ENCODE measurements at regions not wholly inside any gene's neighbourhood (a gene's known extent, or its start where the extent isn't known, plus 50 kb on each side); places are given as distances from the start of the nearest gene placed in this dataset.

DNA sequence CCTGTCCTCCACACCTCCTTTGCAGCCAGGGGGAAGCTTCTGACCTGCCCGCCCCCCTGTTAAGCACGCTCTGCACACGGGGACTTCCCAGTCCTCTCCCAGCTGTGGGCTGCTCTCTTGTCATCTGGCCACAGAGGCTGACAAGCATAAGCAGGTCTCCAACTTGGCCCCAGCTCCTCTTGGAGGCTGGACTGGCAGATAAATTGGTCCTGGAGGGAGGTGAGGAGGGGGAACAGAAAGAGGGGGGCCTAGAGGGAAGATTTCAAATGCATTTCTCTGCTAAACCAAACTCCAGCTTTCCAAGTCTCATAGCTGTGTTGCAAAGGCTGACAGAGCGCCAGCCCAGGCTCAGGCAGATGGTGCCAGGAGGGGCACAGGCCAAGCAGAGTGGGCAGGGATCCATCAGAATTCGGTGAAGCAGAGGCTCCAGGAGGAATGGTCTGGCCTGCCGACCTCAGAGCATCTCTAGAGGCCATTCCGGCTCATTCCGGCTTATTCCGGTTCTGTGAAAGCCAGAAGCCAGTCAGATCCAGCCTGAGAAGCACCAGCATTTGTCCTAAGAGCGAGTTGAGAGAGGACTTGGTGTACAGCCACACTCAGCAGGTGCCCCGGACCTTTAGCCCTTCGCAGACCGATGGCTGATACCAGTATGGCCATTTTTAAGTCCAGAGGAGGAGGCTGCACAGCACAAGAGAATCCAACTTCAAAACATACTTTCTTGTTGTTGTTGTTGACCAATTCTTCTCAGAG lies 508.9 kb upstream of the MYT1L start:
- H3K36me3 ChIP-seq (ENCODE audit: control insufficient read depth in 2 of 2, insufficient read depth in 2 of 2, low read length in 1 of 2), result no peaks in the 10 kb centered on the region
- H3K4me1 ChIP-seq (ENCODE audit: control insufficient read depth, insufficient read depth, low read length), result no peaks in the 10 kb centered on the region
- H3K27ac ChIP-seq (ENCODE audit: control insufficient read depth, insufficient read depth), result no peak overlapping the region
- ATAC-seq (no peak), FAIRE-seq (no peak), DNase-seq (ENCODE audit: low read depth, low spot score) (no peak)
- intact Hi-C loops (cut with micrococcal nuclease; ENCODE audit: unreplicated experiment), result no loop called here
- H3K27me3 ChIP-seq (replicated peaks in 1 of 2; ENCODE audit: control insufficient read depth in 2 of 2, insufficient read depth in 2 of 2, low read length in 1 of 2), result no peaks in the 10 kb centered on the region; a peak in 2 of 4 replicates
- 19% methylated on average over 13 of the region's 13 CpGs for WGBS (ENCODE audit: insufficient coverage, insufficient replicate concordance, low lambda C conversion rate, missing lambda C conversion rate)
- no peak overlapping the region for H3K4me3 ChIP-seq
- H2AFZ ChIP-seq (ENCODE audit: control insufficient read depth, low read depth, low read length), result no peak overlapping the region
- H3K4me2 ChIP-seq (ENCODE audit: control insufficient read depth, insufficient read depth), result no peak overlapping the region
- no peaks in the 10 kb centered on the region for H3K79me2 ChIP-seq (ENCODE audit: control insufficient read depth, insufficient read depth, low read length)
- RAD21 ChIA-PET (ENCODE audit: unreplicated experiment), result no interaction called here
- H3K9me3 ChIP-seq (replicated peaks; ENCODE audit: control insufficient read depth, insufficient read depth, low read length), result no peaks in the 10 kb centered on the region
- no peak for TF ChIP-seq LARP7 (IDR thresholded peaks at IDR 0.05)
- no peak for TF ChIP-seq POLR2AphosphoS5 (IDR thresholded peaks at IDR 0.05; ENCODE audit: low read length)
- TF ChIP-seq SMARCA5 (IDR thresholded peaks at IDR 0.05), result no peak
- POLR2A ChIA-PET, result no interaction called here
- BruUV-seq (replicated peaks), result no TSS peak
- H4K20me1 ChIP-seq (ENCODE audit: control insufficient read depth, insufficient read depth), result no peaks in the 10 kb centered on the region; the same call in 1 of the 2 replicates
- in situ Hi-C loops (cut with MboI), result no loop called here
- no peak overlapping the region for H3K9ac ChIP-seq (ENCODE audit: control insufficient read depth, insufficient read depth, low read length)
- CTCF ChIA-PET, result no interaction called here
- SMC1A ChIA-PET (ENCODE audit: uncharacterized antibody, unreplicated experiment), result no interaction called here

- Histone ChIP-seq H3K79me2 (ENCODE audit: control insufficient read depth, insufficient read depth, low read length) (no peaks in the 10 kb centered on the region), H3K27me3 (replicated peaks in 1 of 2; ENCODE audit: control insufficient read depth in 2 of 2, insufficient read depth in 2 of 2, low read length in 1 of 2) (no peaks in the 10 kb centered on the region; a peak in 2 of 4 replicates), H3K36me3 (ENCODE audit: control insufficient read depth in 2 of 2, insufficient read depth in 2 of 2, low read length in 1 of 2) (no peaks in the 10 kb centered on the region), H2AFZ (ENCODE audit: control insufficient read depth, low read depth, low read length) (no peak overlapping the region), H4K20me1 (ENCODE audit: control insufficient read depth, insufficient read depth) (no peaks in the 10 kb centered on the region; the same call in 1 of the 2 replicates), H3K4me3 (no peak overlapping the region), H3K27ac (ENCODE audit: control insufficient read depth, insufficient read depth) (no peak overlapping the region), H3K9me3 (replicated peaks; ENCODE audit: control insufficient read depth, insufficient read depth, low read length) (no peaks in the 10 kb centered on the region), H3K4me1 (ENCODE audit: control insufficient read depth, insufficient read depth, low read length) (no peaks in the 10 kb centered on the region), H3K9ac (ENCODE audit: control insufficient read depth, insufficient read depth, low read length) (no peak overlapping the region), H3K4me2 (ENCODE audit: control insufficient read depth, insufficient read depth) (no peak overlapping the region)
- 23% methylated on average over 7 of the region's 7 CpGs for WGBS (ENCODE audit: insufficient coverage, insufficient replicate concordance, low lambda C conversion rate, missing lambda C conversion rate)
- intact Hi-C loops (cut with micrococcal nuclease; ENCODE audit: unreplicated experiment), result no loop called here
- RAD21 ChIA-PET (ENCODE audit: unreplicated experiment), result no interaction called here
- SMC1A ChIA-PET (ENCODE audit: uncharacterized antibody, unreplicated experiment), result no interaction called here
- POLR2A ChIA-PET, result no interaction called here
- no peak for TF ChIP-seq DPF2 (IDR thresholded peaks at IDR 0.05)
- TF ChIP-seq EP300 (IDR thresholded peaks at IDR 0.05; ENCODE audit: borderline replicate concordance in 1 of 2, control insufficient read depth in 1 of 2, low read depth in 2 of 2, low read length in 2 of 2), result no peak
- TF ChIP-seq, protein P1, sequence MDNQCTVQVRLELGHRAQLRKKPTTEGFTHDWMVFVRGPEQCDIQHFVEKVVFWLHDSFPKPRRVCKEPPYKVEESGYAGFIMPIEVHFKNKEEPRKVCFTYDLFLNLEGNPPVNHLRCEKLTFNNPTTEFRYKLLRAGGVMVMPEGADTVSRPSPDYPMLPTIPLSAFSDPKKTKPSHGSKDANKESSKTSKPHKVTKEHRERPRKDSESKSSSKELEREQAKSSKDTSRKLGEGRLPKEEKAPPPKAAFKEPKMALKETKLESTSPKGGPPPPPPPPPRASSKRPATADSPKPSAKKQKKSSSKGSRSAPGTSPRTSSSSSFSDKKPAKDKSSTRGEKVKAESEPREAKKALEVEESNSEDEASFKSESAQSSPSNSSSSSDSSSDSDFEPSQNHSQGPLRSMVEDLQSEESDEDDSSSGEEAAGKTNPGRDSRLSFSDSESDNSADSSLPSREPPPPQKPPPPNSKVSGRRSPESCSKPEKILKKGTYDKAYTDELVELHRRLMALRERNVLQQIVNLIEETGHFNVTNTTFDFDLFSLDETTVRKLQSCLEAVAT (IDR thresholded peaks at IDR 0.05), result no peak
- ATAC-seq (no peak), FAIRE-seq (no peak), DNase-seq (ENCODE audit: low read depth, low spot score) (no peak)
- in situ Hi-C loops (cut with MboI), result no loop called here
- CTCF ChIA-PET, result no interaction called here
- BruUV-seq (replicated peaks), result no TSS peak
Observed at GRCh38 chr2:2839393-2839781, 508.3 kb upstream of the MYT1L start.

All from GM12878 (cell line).